Sigmoid colon (tissue), 6 donors: ENCODE measurements at regions not wholly inside any gene's neighbourhood (a gene's known extent, or its start where the extent isn't known, plus 50 kb on each side); places are given as distances from the start of the nearest gene placed in this dataset.

Experiments
- DNase-seq: peaks from one replicate; pipeline ENCODE4 v3.0.0-alpha.2; 2019
- H3K27ac ChIP-seq, 4 donors: fragments of 200-600 bp; sonication (generic); one replicate each; pipeline ENCODE4 v1.5.1; 2016 to 2019; ENCODE audit warnings: mild to moderate bottlenecking in 1 of 4
- H3K27me3 ChIP-seq, 3 donors: fragments of 200-600 bp; sonication (generic); one replicate each; pipeline ENCODE4 v1.5.1; 2019; ENCODE audit warnings: mild to moderate bottlenecking in 1 of 3
- H3K36me3 ChIP-seq, 4 donors: fragments of 200-600 bp; sonication (generic); one replicate each; pipeline ENCODE4 v1.5.1; 2016 to 2019
- H3K4me1 ChIP-seq, 4 donors: fragments of 200-600 bp; sonication (generic); one replicate each; pipeline ENCODE4 v1.5.1; 2017 to 2019
- H3K4me3 ChIP-seq, 4 donors: fragments of 200-600 bp; sonication (generic); one replicate each; pipeline ENCODE4 v1.5.1; 2017 to 2019; ENCODE audit warnings: mild to moderate bottlenecking in 2 of 4, moderate library complexity in 1 of 4
- H3K9me3 ChIP-seq, 4 donors: fragments of 200-600 bp in 3 of 4; sonication (generic) in 3 of 4; one replicate each; pipeline versions ENCODE4 v1.5.1 to v1.6.1; 2013 to 2019
- EP300 ChIP-seq, 4 donors: sonication (generic); formaldehyde crosslinking; IDR thresholded peaks; one replicate each; pipeline ENCODE4 v1.6.1; 2017; ENCODE audit warnings: antibody characterized with exemption in 4 of 4
- POLR2A ChIP-seq, 2 donors: fragments of 450-650 bp; IDR thresholded peaks; one replicate each; pipeline ENCODE4 v1.6.1; 2016; ENCODE audit warnings: antibody characterized with exemption in 2 of 2, mild to moderate bottlenecking in 2 of 2, moderate library complexity in 2 of 2
- POLR2AphosphoS5 ChIP-seq, 4 donors: sonication (generic); formaldehyde crosslinking; IDR thresholded peaks; one replicate each; pipeline ENCODE4 v1.6.1; 2017; ENCODE audit warnings: antibody characterized with exemption in 4 of 4
- WGBS, 2 donors: extraction: QIAGEN DNeasy Blood & Tissue Kit; methylation state at CpG; one replicate each; pipeline ENCODE4 v1.1.7; 2013; 5-methylcytosine and 5-hydroxymethylcytosine counted together
- intact Hi-C: fragments of 100-400 bp; cut with DNase I; formaldehyde crosslinking; loops from one replicate; pipeline ENCODE4 v1.15.1; 2023
- TF ChIP-seq, protein P1 (sequence below), 4 experiments: fragments of 450-650 bp in 3 of 4; fragments of 200-600 bp in 1 of 4; IDR thresholded peaks; one replicate each; pipeline ENCODE4 v1.5.1; 2016 to 2019; ENCODE audit warnings: antibody characterized with exemption in 4 of 4, mild to moderate bottlenecking in 3 of 4, moderate library complexity in 2 of 4
- donor health status: healthy with polysubstance abuse.
- donor health status: healthy.

DNA sequence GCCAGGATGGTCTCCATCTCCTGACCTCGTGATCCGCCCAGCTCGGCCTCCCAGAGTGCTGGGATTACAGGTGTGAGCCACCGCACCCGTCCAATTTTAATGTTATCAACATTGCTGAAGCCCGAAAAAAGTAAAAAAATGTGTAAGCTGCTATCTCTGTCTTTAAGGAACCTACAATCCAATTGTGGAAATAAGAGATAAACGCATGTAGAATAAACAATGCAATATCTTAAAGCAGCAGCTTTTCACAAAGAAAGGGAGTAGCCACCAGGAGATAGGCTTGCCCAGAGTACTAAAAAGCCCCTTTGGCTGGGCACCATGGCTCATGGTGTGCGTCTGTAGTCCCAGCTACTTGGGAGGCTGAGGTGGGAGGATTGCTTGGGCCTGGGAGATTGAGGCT, 282.9 kb upstream of the LYZL1 start:
- intact Hi-C loops: no loop called here
- Histone ChIP-seq H3K9me3 (no peaks in the 10 kb centered on the region), H3K36me3 (no peaks in the 10 kb centered on the region), H3K27ac (no peak overlapping the region), H3K4me3 (no peak overlapping the region), H3K4me1 (no peaks in the 10 kb centered on the region), H3K27me3 (no peaks in the 10 kb centered on the region)
- WGBS, 2 donors: 77 to 81% methylated on average over 8 of the region's 8 CpGs
- DNase-seq: no peak
- TF ChIP-seq, protein P1, sequence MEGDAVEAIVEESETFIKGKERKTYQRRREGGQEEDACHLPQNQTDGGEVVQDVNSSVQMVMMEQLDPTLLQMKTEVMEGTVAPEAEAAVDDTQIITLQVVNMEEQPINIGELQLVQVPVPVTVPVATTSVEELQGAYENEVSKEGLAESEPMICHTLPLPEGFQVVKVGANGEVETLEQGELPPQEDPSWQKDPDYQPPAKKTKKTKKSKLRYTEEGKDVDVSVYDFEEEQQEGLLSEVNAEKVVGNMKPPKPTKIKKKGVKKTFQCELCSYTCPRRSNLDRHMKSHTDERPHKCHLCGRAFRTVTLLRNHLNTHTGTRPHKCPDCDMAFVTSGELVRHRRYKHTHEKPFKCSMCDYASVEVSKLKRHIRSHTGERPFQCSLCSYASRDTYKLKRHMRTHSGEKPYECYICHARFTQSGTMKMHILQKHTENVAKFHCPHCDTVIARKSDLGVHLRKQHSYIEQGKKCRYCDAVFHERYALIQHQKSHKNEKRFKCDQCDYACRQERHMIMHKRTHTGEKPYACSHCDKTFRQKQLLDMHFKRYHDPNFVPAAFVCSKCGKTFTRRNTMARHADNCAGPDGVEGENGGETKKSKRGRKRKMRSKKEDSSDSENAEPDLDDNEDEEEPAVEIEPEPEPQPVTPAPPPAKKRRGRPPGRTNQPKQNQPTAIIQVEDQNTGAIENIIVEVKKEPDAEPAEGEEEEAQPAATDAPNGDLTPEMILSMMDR (IDR thresholded peaks at IDR 0.05): no peak
- no peak for TF ChIP-seq POLR2A (IDR thresholded peaks at IDR 0.05)
- no peak for TF ChIP-seq EP300 (IDR thresholded peaks at IDR 0.05)
- no peak for TF ChIP-seq POLR2AphosphoS5 (IDR thresholded peaks at IDR 0.05)

DNA sequence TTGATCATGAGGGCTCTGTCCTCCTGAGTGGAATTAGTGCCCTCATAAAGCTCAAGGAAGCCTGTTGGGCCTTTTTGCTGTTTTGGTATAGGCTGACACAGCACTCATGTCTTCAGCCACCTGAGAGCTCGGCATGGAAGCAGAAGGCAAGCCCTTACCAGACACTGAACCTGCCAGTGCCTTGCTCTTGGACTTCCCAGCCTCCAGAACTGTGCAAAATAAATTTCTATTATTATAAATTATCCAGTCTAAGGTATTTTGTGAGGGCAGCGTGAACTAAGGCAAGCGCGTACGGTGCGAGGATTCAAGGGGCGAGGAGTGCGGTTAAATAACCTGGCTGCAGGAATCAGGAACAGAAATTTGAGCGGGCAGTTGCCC, 281.5 kb upstream of the LYZL1 start:
- intact Hi-C loops: no loop called here
- TF ChIP-seq EP300 (IDR thresholded peaks at IDR 0.05) (no peak), POLR2A (IDR thresholded peaks at IDR 0.05) (no peak), POLR2AphosphoS5 (IDR thresholded peaks at IDR 0.05) (no peak)
- TF ChIP-seq, protein P1 (IDR thresholded peaks at IDR 0.05): no peak
- no peak for DNase-seq
- H3K36me3 ChIP-seq: no peaks in the 10 kb centered on the region
- 91 to 97% methylated on average over 9 of the region's 9 CpGs for WGBS, 2 donors
- peaks cover 0 to 8% (median 3%) of the 10 kb centered on the region in 4 donors for H3K4me1 ChIP-seq
- H3K27me3 ChIP-seq: no peaks in the 10 kb centered on the region
- H3K27ac ChIP-seq: no peak overlapping the region
- H3K4me3 ChIP-seq: no peak overlapping the region
- no peaks in the 10 kb centered on the region for H3K9me3 ChIP-seq

DNA sequence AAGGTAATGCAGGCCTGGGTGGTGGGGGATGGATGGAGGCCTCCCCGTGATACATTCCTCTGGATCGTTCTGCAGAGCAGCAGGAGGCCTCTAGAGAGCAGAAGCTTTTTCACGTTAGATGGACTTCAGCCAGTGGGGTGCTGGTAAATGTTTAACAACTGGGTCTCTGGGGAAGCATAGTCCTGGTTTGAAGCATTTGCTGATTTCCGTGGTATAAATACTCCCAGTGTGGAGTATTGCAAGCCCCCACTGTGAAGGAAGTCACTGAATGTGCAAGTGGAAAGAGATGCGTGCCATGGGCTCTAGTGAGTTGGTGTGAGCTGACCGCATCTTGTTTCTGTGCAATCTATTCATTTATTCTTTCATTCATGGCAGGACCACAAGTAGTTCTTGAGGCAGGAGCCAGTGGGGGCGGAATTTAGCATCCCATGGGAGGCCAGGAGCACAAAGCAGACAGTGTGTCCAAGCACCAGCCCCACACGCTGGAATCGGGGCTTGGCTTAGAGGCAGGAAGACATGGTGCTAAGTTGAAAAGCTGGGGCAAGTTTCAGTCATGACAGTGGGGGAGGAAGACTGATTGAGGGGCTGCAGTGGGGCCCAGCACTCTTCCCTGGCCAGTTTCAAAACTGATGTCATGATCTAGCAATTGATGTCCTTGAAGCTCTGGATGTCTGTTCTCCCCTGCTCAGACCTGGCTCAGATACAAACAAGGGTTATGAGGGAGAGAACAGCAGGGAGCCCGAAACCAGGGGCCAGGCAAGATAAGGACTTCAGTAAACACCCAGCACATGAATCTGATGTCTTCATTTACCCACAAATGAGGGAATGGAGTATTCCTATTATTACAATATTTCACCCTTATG, 280.9 kb upstream of the LYZL1 start:
- Histone ChIP-seq H3K9me3 (no peaks in the 10 kb centered on the region), H3K4me3 (no peak overlapping the region), H3K27ac (no peak overlapping the region), H3K36me3 (no peaks in the 10 kb centered on the region), H3K4me1 (peaks cover 0 to 8% (median 3%) of the 10 kb centered on the region in 4 donors), H3K27me3 (no peaks in the 10 kb centered on the region)
- 62 to 80% methylated on average over 10 of the region's 10 CpGs for WGBS, 2 donors
- intact Hi-C loops: no loop called here
- TF ChIP-seq POLR2A (IDR thresholded peaks at IDR 0.05) (no peak), POLR2AphosphoS5 (IDR thresholded peaks at IDR 0.05) (no peak), EP300 (IDR thresholded peaks at IDR 0.05) (no peak)
- TF ChIP-seq, protein P1 (IDR thresholded peaks at IDR 0.05): no peak
- DNase-seq: no peak

DNA sequence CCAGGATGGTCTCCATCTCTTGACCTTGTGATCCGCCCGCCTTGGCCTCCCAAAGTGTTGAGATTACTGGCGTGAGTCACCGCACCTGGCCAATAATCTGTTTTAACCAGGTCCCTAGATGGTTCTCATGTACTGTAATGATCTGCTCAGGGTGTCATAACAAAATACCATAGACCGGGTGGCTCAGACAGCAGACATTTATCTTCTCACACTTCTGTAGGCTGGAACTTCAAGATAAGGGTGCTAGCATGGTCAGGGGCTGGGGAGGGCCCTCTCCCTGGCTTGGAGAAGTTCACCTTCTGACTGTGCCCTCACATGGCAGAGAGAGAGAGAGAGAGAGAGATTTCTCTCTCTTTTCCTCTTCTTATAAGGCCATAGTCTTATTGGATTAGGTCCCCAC, 279.4 kb upstream of the LYZL1 start:
- intact Hi-C loops: no loop called here
- no peaks in the 10 kb centered on the region for H3K27me3 ChIP-seq
- no peak for DNase-seq
- H3K4me1 ChIP-seq: peaks cover 0 to 8% (median 3%) of the 10 kb centered on the region in 4 donors
- no peak overlapping the region for H3K4me3 ChIP-seq
- TF ChIP-seq, protein P1 (IDR thresholded peaks at IDR 0.05): no peak
- TF ChIP-seq EP300 (IDR thresholded peaks at IDR 0.05): no peak
- no peak for TF ChIP-seq POLR2AphosphoS5 (IDR thresholded peaks at IDR 0.05)
- no peak for TF ChIP-seq POLR2A (IDR thresholded peaks at IDR 0.05)
- H3K27ac ChIP-seq: no peak overlapping the region
- H3K9me3 ChIP-seq: no peaks in the 10 kb centered on the region
- WGBS, 2 donors: 87 to 88% methylated on average over 5 of the region's 5 CpGs
- no peaks in the 10 kb centered on the region for H3K36me3 ChIP-seq
